GM23248 (cell line): ENCODE measurements at regions not wholly inside any gene's neighbourhood (a gene's known extent, or its start where the extent isn't known, plus 50 kb on each side); places are given as distances from the start of the nearest gene placed in this dataset.

Experiments
- DNase-seq: peaks from one replicate; pipeline ENCODE4 v3.0.0-alpha.2; 2015
- H2AFZ ChIP-seq: fragments of 200-600 bp; sonication (generic); 2 replicates; pipeline ENCODE4 v1.6.1; 2016; ENCODE audit warnings: antibody characterized with exemption
- H3F3A ChIP-seq: fragments of 200-600 bp; sonication (generic); 2 replicates; pipeline ENCODE4 v1.6.1; 2016; ENCODE audit warnings: mild to moderate bottlenecking, antibody characterized with exemption, mixed run types; ENCODE audit not compliant: insufficient read depth
- H3K27ac ChIP-seq: fragments of 200-600 bp; sonication (generic); 2 replicates; pipeline ENCODE4 v1.5.1; 2016; ENCODE audit warnings: mild to moderate bottlenecking
- H3K27me3 ChIP-seq: fragments of 200-600 bp; sonication (generic); replicated peaks from 2 replicates; pipeline ENCODE4 v1.6.1; 2016; ENCODE audit warnings: mild to moderate bottlenecking; ENCODE audit not compliant: insufficient read depth
- H3K36me3 ChIP-seq: fragments of 200-600 bp; sonication (generic); 2 replicates; pipeline ENCODE4 v1.6.1; 2016; ENCODE audit warnings: low read depth, mild to moderate bottlenecking
- H3K4me1 ChIP-seq: fragments of 200-600 bp; sonication (generic); 2 replicates; pipeline ENCODE4 v1.6.1; 2016; ENCODE audit warnings: mild to moderate bottlenecking; ENCODE audit not compliant: insufficient read depth
- H3K4me2 ChIP-seq: fragments of 200-600 bp; sonication (generic); one replicate; pipeline ENCODE4 v1.6.1; 2016; ENCODE audit warnings: mild to moderate bottlenecking; ENCODE audit not compliant: unreplicated experiment
- H3K4me3 ChIP-seq: fragments of 200-600 bp; sonication (generic); 2 replicates; pipeline ENCODE4 v1.5.1; 2016; ENCODE audit warnings: mild to moderate bottlenecking
- H3K79me2 ChIP-seq: fragments of 200-600 bp; sonication (generic); 2 replicates; pipeline ENCODE4 v1.6.1; 2016; ENCODE audit warnings: mild to moderate bottlenecking; ENCODE audit not compliant: insufficient read depth
- H3K9ac ChIP-seq: fragments of 200-600 bp; sonication (generic); 2 replicates; pipeline ENCODE4 v1.6.1; 2016; ENCODE audit warnings: mild to moderate bottlenecking
- H3K9me2 ChIP-seq: fragments of 200-600 bp; sonication (generic); 2 replicates; pipeline ENCODE4 v1.6.1; 2016; ENCODE audit warnings: mixed run types, mild to moderate bottlenecking, moderate library complexity; ENCODE audit not compliant: insufficient read depth
- H3K9me3 ChIP-seq: fragments of 200-600 bp; sonication (generic); one replicate; pipeline ENCODE4 v1.6.1; 2017; ENCODE audit warnings: low read depth
- H4K20me1 ChIP-seq: fragments of 200-600 bp; sonication (generic); 2 replicates; pipeline ENCODE4 v1.6.0; 2016; ENCODE audit not compliant: insufficient read depth
- EZH2 ChIP-seq: fragments of 200-600 bp; sonication (generic); IDR thresholded peaks from 2 replicates; pipeline ENCODE4 v1.6.1; 2018; ENCODE audit warnings: antibody characterized with exemption, mild to moderate bottlenecking; ENCODE audit not compliant: insufficient read depth, poor library complexity, severe bottlenecking
- EZH2phosphoT487 ChIP-seq: fragments of 200-600 bp; sonication (generic); IDR thresholded peaks from 2 replicates; pipeline ENCODE4 v1.6.1; 2018; ENCODE audit warnings: antibody characterized with exemption, moderate library complexity, mild to moderate bottlenecking, low read depth; ENCODE audit not compliant: insufficient read depth
- WGBS, 2 experiments: methylation state at CpG; one replicate each; pipeline ENCODE4 v1.1.6; 2015 to 2017; ENCODE audit warnings: low lambda C conversion rate in 2 of 2, low coverage in 1 of 2; ENCODE audit errors: missing lambda C conversion rate in 2 of 2; 5-methylcytosine and 5-hydroxymethylcytosine counted together
- in situ Hi-C: fragments of 300-500 bp; cut with MboI; formaldehyde crosslinking; loops from 2 replicates; pipeline ENCODE4 v1.15.0; 2020

- TF ChIP-seq EZH2phosphoT487 = no peak
- no peak for TF ChIP-seq EZH2
- no peak overlapping the region for H3K4me3 ChIP-seq
- no peaks in the 10 kb centered on the region for H4K20me1 ChIP-seq
- H3K4me2 ChIP-seq = no peak overlapping the region
- in situ Hi-C loops = no loop called here
- H3K27me3 ChIP-seq = no peaks in the 10 kb centered on the region
- H3F3A ChIP-seq = no peaks in the 10 kb centered on the region
- H3K9me3 ChIP-seq = no peaks in the 10 kb centered on the region
- H3K9me2 ChIP-seq = no peaks in the 10 kb centered on the region
- H3K36me3 ChIP-seq = no peaks in the 10 kb centered on the region
- no peaks in the 10 kb centered on the region for H3K4me1 ChIP-seq
- 31 to 46% methylated on average over 1 of the region's 1 CpG for WGBS, 2 experiments
- no peak overlapping the region for H3K27ac ChIP-seq
- H2AFZ ChIP-seq = no peak overlapping the region
- no peaks in the 10 kb centered on the region for H3K79me2 ChIP-seq
- DNase-seq = no peak
- no peak overlapping the region for H3K9ac ChIP-seq
Measured at GRCh38 chr2:143870696-143871095, 649.2 kb downstream of the ZEB2 start.

GRCh38 chr2:143856978-143857377 is 662.9 kb downstream of the ZEB2 start:
- Histone ChIP-seq H3K9me3 (no peaks in the 10 kb centered on the region), H4K20me1 (no peaks in the 10 kb centered on the region), H3K9ac (no peak overlapping the region), H3K4me1 (no peaks in the 10 kb centered on the region), H3K4me3 (no peak overlapping the region), H3K36me3 (no peaks in the 10 kb centered on the region), H2AFZ (no peak overlapping the region), H3K4me2 (no peak overlapping the region), H3K27me3 (no peaks in the 10 kb centered on the region), H3F3A (no peaks in the 10 kb centered on the region), H3K79me2 (no peaks in the 10 kb centered on the region), H3K9me2 (no peaks in the 10 kb centered on the region), H3K27ac (no peak overlapping the region)
- in situ Hi-C loops = no loop called here
- no peak for TF ChIP-seq EZH2
- TF ChIP-seq EZH2phosphoT487 = no peak
- DNase-seq = peak; percentile 15

GRCh38 chr2:143852759-143853158 is 667.2 kb downstream of the ZEB2 start:
- no peaks in the 10 kb centered on the region for H3K79me2 ChIP-seq
- no peak overlapping the region for H3K4me2 ChIP-seq
- H3F3A ChIP-seq = no peaks in the 10 kb centered on the region
- no peak overlapping the region for H3K9ac ChIP-seq
- no peaks in the 10 kb centered on the region for H4K20me1 ChIP-seq
- H3K4me1 ChIP-seq = no peaks in the 10 kb centered on the region
- no peak overlapping the region for H3K4me3 ChIP-seq
- WGBS, 2 experiments = 69 to 73% methylated on average over 4 of the region's 4 CpGs
- no peak for DNase-seq
- H2AFZ ChIP-seq = no peak overlapping the region
- H3K9me2 ChIP-seq = no peaks in the 10 kb centered on the region
- H3K27me3 ChIP-seq = no peaks in the 10 kb centered on the region
- H3K27ac ChIP-seq = no peak overlapping the region
- no peaks in the 10 kb centered on the region for H3K36me3 ChIP-seq
- TF ChIP-seq EZH2 = no peak
- no peak for TF ChIP-seq EZH2phosphoT487
- no peaks in the 10 kb centered on the region for H3K9me3 ChIP-seq
- in situ Hi-C loops = no loop called here

GRCh38 chr2:143850084-143850483 is 669.8 kb downstream of the ZEB2 start:
- Histone ChIP-seq H3K9me2 (no peaks in the 10 kb centered on the region), H3K36me3 (no peaks in the 10 kb centered on the region), H3K4me1 (no peaks in the 10 kb centered on the region), H3K27ac (no peak overlapping the region), H3K4me2 (no peak overlapping the region), H3K79me2 (no peaks in the 10 kb centered on the region), H3K27me3 (no peaks in the 10 kb centered on the region), H4K20me1 (no peaks in the 10 kb centered on the region), H3K4me3 (no peak overlapping the region), H3K9me3 (no peaks in the 10 kb centered on the region), H3F3A (no peaks in the 10 kb centered on the region), H3K9ac (no peak overlapping the region), H2AFZ (no peak overlapping the region)
- no peak for DNase-seq
- TF ChIP-seq EZH2 (no peak), EZH2phosphoT487 (no peak)
- WGBS, 2 experiments = 93 to 97% methylated on average over 3 of the region's 3 CpGs
- in situ Hi-C loops = no loop called here

- no peak overlapping the region for H3K27ac ChIP-seq
- no peak overlapping the region for H3K4me3 ChIP-seq
- H3K9me3 ChIP-seq = no peaks in the 10 kb centered on the region
- H2AFZ ChIP-seq = no peak overlapping the region
- H3K4me1 ChIP-seq = no peaks in the 10 kb centered on the region
- in situ Hi-C loops = no loop called here
- H3K9me2 ChIP-seq = no peaks in the 10 kb centered on the region
- no peaks in the 10 kb centered on the region for H3F3A ChIP-seq
- no peaks in the 10 kb centered on the region for H3K27me3 ChIP-seq
- H3K79me2 ChIP-seq = no peaks in the 10 kb centered on the region
- TF ChIP-seq EZH2phosphoT487 = no peak
- TF ChIP-seq EZH2 = no peak
- no peaks in the 10 kb centered on the region for H3K36me3 ChIP-seq
- no peak overlapping the region for H3K4me2 ChIP-seq
- WGBS, 2 experiments = 69 to 83% methylated on average over 1 of the region's 1 CpG
- no peaks in the 10 kb centered on the region for H4K20me1 ChIP-seq
- DNase-seq = no peak
- H3K9ac ChIP-seq = no peak overlapping the region
Measured at GRCh38 chr2:143847257-143847656, 672.7 kb downstream of the ZEB2 start.
